Stimulated activated CD4-positive, alpha-beta T cell treated with anti-CD3 and anti-CD28 coated beads, TNF-alpha, amount 100 ng/mL, for 4 hours (primary cell): ENCODE measurements at regions not wholly inside any gene's neighbourhood (a gene's known extent, or its start where the extent isn't known, plus 50 kb on each side); places are given as distances from the start of the nearest gene placed in this dataset.
"Not testable (repeated sequence)": the region's sequence is repeated elsewhere in the genome, so short reads cannot be mapped to it uniquely, and the experiment has no call there.

Experiments used
- DNase-seq, 3 experiments: peaks; one replicate each; pipeline ENCODE4 v3.0.0-alpha.2; 2020; ENCODE audit warnings: low read depth in 3 of 3

- DNase-seq = no peak
These were observed 673.9 kb downstream of the TRIB2 start for GRCh38 chr2:13390676-13391075.

GRCh38 chr2:13401312-13401711 is 684.6 kb downstream of the TRIB2 start:
- no peak for DNase-seq

GRCh38 chr2:13413989-13414388 is 697.3 kb downstream of the TRIB2 start:
- DNase-seq = no peak

GRCh38 chr2:13414897-13415296 is 698.2 kb downstream of the TRIB2 start:
- DNase-seq = no peak

GRCh38 chr2:13433954-13434353 is 717.2 kb downstream of the TRIB2 start:
- DNase-seq = no peak

- not testable (repeated sequence) for DNase-seq
These were observed 727.0 kb downstream of the TRIB2 start for GRCh38 chr2:13443554-13444261.

- no peak for DNase-seq
These were observed 745.7 kb downstream of the TRIB2 start for GRCh38 chr2:13462464-13462863.

- DNase-seq = no peak
These were observed 749.3 kb downstream of the TRIB2 start for GRCh38 chr2:13466076-13466475.

GRCh38 chr2:13474538-13474937 is 757.8 kb downstream of the TRIB2 start:
- DNase-seq = no peak

GRCh38 chr2:13480057-13480456 is 763.3 kb downstream of the TRIB2 start:
- DNase-seq = no peak

GRCh38 chr2:13481201-13481600 is 764.5 kb downstream of the TRIB2 start:
- no peak for DNase-seq

- no peak for DNase-seq
These were observed 768.5 kb downstream of the TRIB2 start for GRCh38 chr2:13485256-13485655.

GRCh38 chr2:13488965-13489364 is 772.2 kb downstream of the TRIB2 start:
- no peak for DNase-seq

- DNase-seq = no peak
These were observed 775.5 kb downstream of the TRIB2 start for GRCh38 chr2:13492262-13492661.

- DNase-seq = no peak
These were observed 778.3 kb downstream of the TRIB2 start for GRCh38 chr2:13495051-13495450.

- no peak for DNase-seq
These were observed 788.1 kb downstream of the TRIB2 start for GRCh38 chr2:13504808-13505207.

GRCh38 chr2:13508671-13509070 is 791.9 kb downstream of the TRIB2 start:
- no peak for DNase-seq

- DNase-seq = no peak
These were observed 798.5 kb downstream of the TRIB2 start for GRCh38 chr2:13515254-13515653.

- no peak for DNase-seq
These were observed 805.4 kb downstream of the TRIB2 start for GRCh38 chr2:13522096-13522495.

GRCh38 chr2:13522917-13523821 is 806.4 kb downstream of the TRIB2 start:
- DNase-seq = no peak

- no peak for DNase-seq
These were observed 807.8 kb downstream of the TRIB2 start for GRCh38 chr2:13524492-13524891.

GRCh38 chr2:13531735-13532410 is 815.1 kb downstream of the TRIB2 start:
- not testable (repeated sequence) for DNase-seq
